Medulla oblongata (tissue), 1 donor: ENCODE measurements at regions not wholly inside any gene's neighbourhood (a gene's known extent, or its start where the extent isn't known, plus 50 kb on each side); places are given as distances from the start of the nearest gene placed in this dataset.

ENCODE experiments used
- DNase-seq: peaks from one replicate; pipeline ENCODE4 v3.0.0-alpha.2; 2015; ENCODE audit errors: extremely low spot score

- DNase-seq, result no peak
These were observed 261.4 kb upstream of the POU2AF2 start for GRCh38 chr11:110984147-110984546.

DNA sequence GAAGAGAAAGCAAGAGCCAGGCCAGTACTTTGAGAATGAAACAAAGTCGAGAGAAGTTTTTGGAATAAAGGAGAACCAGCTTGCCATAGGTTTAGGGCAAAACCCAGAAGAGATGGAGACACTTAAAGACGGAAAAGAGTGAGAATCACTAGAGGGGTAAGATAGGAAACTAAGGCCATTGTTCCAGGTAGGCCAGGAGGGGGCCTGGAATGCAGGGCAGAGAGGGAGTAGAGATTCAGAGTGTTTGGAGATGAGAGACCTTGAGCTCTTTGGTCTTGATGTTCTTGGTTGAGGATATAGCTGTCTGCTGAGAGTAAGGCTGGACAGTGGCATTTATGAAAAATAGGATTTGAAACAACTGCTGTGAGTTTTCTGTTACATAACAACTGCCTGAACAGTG is 263.3 kb upstream of the POU2AF2 start:
- DNase-seq, result no peak

- no peak for DNase-seq
These were observed 265.8 kb upstream of the POU2AF2 start for GRCh38 chr11:110979696-110980095.

DNA sequence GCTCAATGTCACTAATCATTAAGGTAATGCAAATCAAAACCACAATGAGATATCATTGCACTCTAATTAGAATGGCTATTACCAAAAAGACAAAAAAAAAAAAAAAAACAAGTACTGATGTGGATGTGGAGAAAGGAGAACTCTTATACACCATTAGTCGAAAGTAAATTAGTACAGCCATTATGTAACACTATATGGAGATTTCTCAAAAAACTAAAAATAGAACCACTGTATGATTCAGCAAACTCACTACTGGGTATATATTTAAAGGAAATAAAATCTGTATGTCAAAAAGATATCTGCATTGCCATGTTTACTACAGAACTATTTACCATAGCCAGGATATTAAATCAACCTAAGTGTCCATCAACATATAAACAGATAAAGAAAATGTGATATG is 265.4 kb upstream of the ARHGAP20 start:
- DNase-seq, result no peak

DNA sequence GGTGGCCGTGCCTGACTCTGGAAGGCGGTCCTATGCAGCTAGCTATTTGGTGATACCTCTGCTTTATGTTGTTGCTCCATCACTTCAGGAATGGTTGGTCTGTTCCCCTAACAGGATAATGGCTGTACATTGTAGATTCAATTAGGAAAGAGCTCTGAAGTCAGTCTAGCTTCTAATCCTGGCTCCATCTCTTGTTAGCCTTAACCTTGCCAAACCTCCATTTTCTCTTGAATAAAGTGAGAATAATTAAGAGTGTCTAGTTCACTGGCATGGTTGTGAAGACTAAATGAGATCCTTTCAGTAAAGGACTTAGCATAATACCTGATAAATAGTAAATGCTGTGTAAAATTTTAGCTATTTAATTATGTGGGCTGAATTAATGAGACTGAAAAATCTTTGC is 262.5 kb upstream of the ARHGAP20 start:
- DNase-seq, result no peak

DNA sequence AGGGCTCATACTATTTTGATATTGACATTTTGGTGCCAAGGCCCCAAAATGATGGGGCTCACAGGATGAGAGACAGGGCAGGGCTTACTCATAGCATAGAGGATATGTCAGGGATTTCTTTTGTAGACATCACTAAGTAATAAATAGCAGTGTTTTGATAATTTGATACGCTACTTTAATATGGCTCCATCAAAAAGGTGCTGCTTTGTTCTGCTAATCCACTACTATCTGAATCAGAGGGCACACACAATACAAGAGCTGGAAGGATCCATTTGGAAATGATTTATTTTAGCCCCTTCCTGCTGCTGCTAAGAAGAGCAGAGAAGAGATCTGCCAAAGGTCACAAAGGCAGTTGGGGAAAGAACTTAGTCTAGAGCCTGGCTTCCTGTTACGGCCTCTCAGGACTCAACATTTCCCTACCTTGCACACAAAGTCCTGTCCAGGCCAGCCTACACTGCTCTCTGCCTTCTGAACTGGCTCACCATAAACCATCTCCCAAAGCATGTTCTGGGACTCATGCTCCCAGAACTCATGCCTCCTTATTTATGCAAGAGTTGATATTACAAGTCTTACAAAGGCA is 261.3 kb upstream of the ARHGAP20 start:
- DNase-seq, result no peak

- DNase-seq, result no peak
These were observed 260.4 kb upstream of the ARHGAP20 start for GRCh38 chr11:110972640-110973039.

GRCh38 chr11:110972106-110972505 is 259.9 kb upstream of the ARHGAP20 start:
- DNase-seq, result no peak

- DNase-seq, result no peak
These were observed 258.9 kb upstream of the ARHGAP20 start for GRCh38 chr11:110971140-110971539.

GRCh38 chr11:110968348-110969062 is 256.3 kb upstream of the ARHGAP20 start:
- DNase-seq, result no peak

DNA sequence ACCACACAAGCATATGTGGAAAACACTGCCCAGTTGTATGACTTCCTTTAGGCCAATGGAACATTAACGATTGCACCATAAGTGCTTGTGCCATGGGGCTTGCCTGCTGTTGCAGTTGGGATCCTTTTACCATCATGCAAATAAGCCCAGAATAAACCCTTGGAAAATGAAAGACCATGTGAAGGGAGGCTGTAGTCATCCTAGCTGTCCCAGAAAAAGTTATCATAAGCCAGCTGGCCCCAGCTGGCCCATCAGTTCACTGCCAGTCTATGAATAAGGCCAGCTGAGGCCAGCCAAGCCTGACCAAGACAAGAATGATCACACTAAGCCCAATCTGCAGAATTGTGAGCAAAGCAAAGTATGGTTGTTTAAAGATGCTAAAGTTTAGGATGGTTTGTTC is 253.9 kb upstream of the ARHGAP20 start:
- no peak for DNase-seq

GRCh38 chr11:110962921-110963320 is 250.7 kb upstream of the ARHGAP20 start:
- no peak for DNase-seq

GRCh38 chr11:110960167-110960566 is 247.9 kb upstream of the ARHGAP20 start:
- no peak for DNase-seq

DNA sequence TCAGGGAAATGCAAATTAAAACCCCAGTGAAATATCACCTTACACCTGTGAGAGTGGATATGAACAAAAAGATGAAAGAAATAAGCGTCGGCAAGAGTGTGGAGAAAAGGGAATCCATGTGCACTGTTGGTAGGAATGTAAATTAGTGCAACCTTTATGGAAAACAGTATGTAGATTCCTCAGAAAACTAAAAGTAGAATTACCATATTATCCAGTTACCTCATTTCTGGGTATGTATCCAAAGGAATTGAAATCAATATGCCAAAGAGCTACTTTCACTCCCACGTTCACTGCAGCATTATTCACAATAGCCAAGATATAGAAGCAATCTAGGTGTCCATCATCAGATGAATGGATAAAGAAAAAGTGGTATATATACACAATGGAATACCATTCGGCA is 246.0 kb upstream of the ARHGAP20 start:
- DNase-seq, result no peak

GRCh38 chr11:110955776-110956175 is 243.5 kb upstream of the ARHGAP20 start:
- no peak for DNase-seq

GRCh38 chr11:110951950-110952503 is 239.8 kb upstream of the ARHGAP20 start:
- DNase-seq, result no peak

- no peak for DNase-seq
These were observed 239.1 kb upstream of the ARHGAP20 start for GRCh38 chr11:110951037-110951949.

DNA sequence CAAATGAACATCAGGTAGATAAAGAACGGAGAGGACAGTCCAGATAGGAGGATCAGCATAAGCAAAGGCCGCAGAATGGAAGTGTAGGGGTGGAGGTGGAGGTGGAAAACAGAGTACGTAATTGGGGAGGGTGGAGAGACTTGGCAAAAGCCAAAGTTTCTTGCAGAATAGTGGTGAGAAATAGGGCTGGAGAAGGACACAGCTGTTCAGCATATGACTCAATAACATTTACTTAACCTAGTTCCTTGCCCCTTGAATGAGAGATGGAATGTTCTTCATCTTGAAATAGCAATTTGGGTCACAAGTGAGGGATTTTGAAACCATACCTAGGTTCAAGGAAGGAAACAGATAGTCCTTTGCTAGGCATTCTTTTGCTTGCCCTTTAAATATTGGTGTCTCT is 235.9 kb upstream of the ARHGAP20 start:
- no peak for DNase-seq

DNA sequence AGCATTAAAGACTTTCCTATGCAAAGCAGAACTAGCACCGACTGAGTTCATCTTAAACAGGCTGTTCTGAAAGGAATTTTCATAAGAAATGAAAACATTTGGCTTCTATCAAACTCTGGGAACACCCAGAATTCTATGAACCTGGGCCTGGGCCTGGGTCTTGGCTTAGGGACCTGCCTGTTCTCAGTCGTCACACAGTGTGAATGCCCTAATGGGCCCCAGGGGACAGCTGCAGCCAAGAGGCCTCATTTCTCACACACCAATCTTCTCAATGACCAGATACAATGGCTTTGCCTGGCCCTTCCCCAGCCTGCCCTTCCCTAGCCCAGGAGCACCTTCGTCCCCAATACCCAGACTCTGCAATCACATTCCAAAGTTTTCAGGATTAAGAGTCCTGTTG is 234.9 kb upstream of the ARHGAP20 start:
- DNase-seq, result no peak

DNA sequence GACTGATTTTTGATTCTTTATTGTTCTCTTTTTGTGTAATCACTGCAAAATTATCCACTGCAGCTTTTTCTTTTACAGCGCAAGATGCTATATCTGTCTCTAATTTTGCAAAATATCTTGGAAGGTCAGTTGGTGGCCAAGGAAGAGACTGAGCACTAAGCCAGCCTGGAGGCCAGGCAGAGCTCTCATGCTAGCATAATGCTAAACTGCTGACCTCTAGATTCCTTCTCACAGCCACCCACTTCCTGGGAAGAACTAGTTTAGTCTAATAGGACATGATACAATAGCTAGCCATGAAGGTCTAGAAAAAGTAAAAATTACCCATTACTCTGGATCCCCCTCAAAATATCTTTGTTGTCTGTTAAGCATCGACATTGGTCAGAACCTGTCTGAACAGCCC is 227.2 kb upstream of the ARHGAP20 start:
- DNase-seq, result no peak

- no peak for DNase-seq
These were observed 222.9 kb upstream of the ARHGAP20 start for GRCh38 chr11:110935018-110935640.

DNA sequence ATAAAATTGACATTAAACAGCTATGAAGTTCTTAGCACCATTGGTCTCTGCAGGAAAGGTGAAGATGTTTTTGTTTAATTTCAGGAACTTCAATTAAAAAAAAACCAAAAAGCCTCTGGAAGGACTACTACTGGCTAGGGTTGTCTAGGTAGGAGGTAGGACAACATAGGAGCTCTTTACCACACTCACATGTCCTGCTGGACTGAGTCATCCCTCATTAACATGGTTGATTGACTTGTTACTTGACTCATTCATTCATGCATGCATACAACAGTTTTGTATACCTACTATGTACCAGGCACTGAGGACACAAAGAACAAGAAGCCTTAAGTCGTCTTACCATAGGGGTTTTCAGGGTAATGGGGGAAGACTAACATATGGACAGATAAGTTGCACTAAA is 216.9 kb upstream of the ARHGAP20 start:
- no peak for DNase-seq
